HuH-7 (cell line): ENCODE measurements at regions not wholly inside any gene's neighbourhood (a gene's known extent, or its start where the extent isn't known, plus 50 kb on each side); places are given as distances from the start of the nearest gene placed in this dataset.
"Not testable (repeated sequence)": the region's sequence is repeated elsewhere in the genome, so short reads cannot be mapped to it uniquely, and the experiment has no call there.

Source experiments
- DNase-seq: peaks from one replicate; pipeline ENCODE4 v3.0.0; 2011; ENCODE audit warnings: low spot score

DNA sequence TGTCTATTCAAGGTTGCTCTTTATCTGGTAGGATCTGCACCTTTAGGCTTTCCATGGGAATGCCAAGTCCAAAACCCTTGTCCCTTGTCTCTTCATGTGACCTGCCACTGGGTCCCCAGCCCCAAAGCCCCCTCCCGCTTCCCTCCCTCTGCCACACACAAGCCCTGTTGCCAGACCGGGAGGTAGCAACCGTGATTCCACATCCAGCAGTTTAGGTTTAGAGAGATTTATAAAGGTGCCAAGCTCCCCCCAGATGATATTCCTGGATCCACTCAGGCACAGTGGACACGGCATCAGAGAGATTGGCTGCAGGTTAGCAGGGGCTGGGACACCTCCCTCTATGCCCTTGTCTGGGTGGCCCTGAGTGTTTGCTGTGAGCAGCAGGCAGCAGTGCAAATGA lies 504.7 kb downstream of the CCDC171 start:
- DNase-seq = no peak

DNA sequence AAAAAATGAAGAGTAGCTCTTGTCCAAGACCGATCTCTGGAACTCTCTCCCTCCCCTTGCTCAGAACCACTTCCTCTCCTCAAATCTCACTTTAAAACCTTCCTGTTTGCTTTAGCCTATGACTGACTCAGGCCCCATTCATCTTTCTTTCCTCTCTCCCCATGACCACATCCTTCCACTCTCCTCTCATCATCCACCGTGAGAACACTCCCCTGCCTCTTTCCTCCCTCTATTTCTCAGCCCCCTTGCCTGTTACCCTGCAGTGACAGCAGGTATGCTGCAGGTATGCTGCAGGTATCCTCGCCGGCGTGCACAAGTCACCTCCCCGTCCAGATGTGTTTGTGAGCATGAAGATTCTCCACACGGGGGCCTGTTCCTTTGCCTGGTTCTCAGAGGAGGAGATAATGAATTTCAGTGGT lies 505.3 kb downstream of the CCDC171 start:
- DNase-seq = no peak

DNA sequence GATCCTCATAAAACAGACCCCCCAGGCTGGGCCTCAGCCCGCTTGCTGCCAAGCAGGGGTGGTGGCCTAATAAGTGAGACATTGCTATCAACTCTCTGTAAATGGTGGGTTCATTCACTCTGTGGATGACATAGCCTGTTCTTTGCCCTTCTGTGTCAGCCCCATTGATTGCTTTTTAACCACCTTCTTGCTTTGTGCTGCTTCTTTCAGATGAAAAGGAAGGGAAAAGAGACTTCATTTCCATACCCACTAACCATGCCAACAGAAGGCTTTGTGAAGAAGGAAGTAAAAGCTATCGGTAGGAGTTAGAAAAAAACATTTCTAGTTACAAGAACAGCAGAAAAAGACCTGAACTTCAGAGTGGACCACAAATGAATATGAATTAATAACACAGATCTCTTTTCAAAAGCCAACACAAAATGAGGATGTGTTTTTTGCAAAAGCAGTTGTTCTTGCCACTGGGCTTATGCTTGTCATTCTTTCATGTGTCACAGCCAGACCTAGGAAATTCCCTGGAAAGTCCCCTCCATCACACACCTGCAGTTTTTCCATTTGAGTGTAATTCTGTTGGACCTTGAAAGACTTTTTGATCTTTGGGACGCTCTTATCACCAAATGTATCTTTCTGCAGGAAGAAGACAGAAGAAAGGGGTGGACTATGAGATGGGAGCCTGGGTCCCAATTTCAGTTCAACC lies 507.7 kb downstream of the CCDC171 start:
- no peak for DNase-seq

DNA sequence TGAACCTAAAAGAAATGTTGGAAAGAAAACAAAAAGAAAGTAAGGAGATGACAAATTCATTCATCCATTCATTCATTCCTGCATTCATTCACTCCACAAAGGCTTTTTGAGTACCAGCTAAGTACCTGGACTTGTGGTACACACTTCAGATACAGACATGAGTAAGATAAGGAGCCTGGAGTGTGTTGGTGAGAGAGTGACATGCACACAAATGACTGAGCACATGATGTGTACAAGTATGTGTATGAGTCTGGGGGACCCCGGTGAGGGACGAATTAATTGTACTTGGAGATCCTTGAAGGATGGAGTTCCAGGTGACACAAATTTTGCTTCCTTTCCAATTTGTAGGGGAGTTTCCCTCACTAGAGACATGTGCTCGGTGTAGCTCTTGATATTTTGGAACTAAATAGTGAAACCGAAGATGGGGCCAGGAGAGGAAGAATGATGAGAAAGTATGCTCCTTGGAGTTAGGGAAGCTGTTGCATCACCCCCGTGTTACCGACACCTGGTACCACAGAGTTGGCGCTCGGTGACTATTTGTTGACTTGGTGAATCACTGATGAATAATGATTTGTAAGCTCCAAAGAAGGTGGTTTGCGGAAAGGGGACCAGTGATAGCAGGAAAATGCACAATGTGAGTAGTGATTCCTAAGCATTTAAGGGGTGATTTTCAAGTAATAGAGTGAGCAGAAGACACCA lies 509.8 kb downstream of the CCDC171 start:
- no peak for DNase-seq

DNA sequence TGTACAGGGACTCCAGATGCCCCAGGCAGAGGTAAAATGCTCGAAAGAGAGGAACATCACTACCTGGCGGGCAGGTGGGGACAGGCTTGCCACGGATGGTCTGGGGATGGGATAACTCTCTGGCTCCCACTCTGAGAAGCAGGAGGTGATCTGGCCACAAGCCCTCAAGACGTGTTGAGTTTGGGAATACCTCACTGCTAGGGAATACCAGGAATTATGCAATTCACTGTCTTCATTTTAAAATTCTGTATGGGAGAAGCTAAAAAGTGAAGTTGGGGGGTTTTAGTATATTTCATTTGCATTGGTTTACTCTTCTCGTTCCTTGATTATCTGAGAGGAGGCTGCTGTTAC lies 510.4 kb downstream of the CCDC171 start:
- no peak for DNase-seq

DNA sequence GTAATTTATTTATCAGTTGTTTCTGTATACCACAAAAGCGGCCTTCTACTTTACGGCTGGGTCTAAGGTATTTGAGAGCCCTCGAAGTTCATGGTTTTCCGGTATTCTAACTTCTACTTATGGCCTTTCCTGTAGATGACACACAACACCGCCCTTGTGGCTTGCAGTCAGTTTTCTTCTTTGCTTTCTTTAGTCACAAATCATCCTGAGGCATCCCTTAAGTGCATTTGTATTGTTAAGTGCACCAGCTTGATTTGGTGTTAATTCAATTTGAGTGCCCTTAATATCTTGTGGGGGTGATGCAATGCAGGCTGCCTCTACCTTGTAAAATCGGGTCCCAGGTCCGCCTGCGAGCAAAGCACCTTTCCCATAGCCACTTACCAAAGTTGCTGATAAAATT lies 511.9 kb downstream of the CCDC171 start:
- DNase-seq = no peak

DNA sequence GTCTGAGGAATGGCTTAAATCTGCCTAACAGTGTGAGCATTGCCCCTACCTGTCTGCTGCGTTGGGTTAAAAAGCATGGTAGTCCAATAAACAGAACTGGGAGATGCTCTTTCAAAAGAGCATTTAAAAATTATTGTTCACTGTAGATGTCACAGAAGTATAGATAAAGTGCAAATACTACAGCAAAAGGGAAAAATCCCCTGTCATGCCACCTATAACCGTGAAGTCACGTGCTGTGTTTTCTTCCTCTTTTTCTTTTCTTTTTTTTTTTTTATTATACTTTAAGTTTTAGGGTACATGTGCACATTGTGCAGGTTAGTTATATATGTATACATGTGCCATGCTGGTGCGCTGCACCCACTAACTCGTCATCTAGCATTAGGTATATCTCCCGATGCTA lies 513.4 kb downstream of the CCDC171 start:
- DNase-seq = not testable (repeated sequence)

DNA sequence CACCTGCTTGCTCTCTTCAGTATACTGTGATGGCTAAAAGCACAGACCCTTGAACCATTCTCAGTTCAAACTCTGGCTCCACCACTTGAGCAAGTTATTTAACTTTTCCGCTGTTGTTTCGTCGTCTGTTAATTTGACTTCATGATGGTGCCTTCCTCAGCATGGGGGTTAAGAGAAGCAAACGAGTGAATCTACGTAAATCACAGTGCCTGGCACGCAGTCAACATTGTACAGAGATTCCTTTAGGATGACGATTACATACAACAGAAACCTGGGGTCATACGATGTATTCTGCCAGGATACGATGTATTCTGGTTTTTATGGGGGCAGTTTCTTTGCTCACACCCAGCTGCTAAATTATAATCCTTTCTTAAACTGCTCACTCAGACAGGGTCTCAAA lies 515.6 kb downstream of the CCDC171 start:
- no peak for DNase-seq

DNA sequence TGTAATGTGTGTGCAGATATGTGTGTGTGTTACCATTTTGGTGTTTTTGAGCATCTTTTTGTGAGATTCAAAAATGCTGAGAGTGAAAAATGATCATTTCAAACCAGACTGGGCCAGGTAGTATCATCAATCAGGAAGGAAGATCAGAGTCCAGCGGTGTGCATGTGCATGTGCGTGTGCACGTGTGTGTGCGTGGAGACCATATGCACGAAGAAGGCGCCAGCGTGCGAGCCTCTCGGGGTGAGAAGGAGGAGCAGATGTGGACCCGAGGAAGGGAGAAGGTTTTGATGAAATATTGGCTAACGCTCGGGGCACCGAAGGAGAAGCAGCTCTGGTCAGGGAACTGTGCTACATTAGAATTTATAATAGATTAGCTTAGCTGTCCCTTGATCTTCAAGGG lies 516.4 kb downstream of the CCDC171 start:
- DNase-seq = no peak

DNA sequence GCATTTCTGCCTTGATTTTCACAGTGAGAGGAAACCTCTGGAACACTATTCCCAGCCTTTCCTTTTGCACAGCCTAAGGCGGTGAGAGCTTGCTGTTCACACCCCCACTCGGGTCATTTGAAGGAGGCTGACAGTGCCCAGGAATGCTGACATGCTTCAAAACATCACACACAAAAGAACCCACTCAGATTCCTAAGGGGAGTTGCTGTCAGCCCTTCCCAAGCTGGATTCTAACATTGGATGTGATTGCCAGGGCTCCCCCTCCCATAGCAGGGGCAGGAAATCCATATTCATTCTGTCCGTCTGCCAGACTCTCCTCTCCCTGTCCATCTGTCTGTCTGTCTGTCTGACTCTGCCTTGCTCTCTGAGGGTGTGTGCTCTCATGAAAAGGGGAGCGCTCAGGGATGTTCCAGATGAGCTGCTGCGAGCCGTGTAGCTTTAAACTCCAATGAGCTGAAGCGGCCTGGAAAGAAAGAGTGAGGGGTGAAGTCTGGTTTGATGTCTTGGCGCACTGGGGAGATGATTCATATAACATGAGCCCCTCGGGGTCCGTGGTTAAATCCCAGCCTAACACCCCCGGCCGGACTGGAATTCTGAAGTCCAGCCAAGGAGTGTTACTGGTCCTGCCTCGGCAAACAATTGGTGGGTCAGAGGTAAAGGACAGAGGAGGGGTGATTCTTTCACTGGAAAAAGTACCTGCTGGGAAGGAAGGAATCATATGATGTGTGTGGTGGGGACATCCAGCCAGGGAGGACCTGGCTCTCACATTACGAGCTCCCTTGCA lies 517.0 kb downstream of the CCDC171 start:
- no peak for DNase-seq

DNA sequence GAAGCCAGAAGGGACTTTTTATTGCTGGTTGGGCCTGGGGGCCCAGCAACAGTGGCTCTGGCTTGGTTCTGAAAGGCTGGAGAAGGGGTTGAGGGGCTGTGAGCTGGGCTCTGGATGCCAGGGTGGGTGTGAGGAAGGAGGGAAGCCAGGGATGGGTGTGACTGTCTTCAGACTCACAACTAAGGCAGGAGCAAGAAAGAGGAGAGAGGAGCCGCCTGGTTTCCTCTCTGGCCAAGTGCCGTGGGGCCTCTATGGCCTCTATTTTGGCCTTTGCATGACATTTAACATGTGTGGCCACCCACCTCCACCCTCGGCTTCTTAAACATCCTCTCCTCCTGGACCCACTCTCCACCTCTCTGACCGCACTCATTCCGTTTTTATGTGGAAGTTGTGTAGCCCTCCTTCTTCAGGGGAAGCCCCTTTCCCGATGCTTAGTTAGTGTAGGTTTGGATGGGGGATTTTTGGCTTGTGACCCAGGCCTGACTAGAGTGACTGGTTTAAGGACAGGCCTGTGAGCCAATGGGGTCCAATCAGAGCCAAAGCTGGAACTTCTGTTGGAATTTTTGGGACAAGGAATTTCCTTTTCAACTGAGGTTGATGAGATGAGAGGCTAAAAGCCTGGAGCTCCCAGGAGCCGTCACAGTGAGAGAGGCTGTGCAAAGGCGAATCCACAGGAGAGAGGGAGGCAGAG lies 517.8 kb downstream of the CCDC171 start:
- DNase-seq = no peak

DNA sequence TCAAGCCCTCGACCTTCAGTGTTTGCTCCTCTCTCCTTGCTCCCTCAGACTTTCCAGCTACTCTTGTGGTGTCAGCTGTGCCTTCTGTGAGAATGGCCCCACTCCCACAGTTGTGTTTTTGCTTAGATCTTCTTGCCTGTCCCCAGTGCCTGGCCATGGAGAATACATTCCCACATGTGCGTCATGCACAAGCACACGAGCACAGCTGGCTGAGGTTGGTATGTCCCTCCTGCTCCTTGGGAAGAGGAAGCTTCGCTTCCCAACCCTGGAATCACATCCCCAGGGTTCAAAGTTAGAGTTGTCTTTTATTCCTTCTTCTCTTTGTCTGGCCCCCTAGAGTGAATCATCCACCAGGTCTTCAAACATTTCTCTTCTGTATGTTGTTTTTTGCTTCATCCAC lies 518.6 kb downstream of the CCDC171 start:
- no peak for DNase-seq

DNA sequence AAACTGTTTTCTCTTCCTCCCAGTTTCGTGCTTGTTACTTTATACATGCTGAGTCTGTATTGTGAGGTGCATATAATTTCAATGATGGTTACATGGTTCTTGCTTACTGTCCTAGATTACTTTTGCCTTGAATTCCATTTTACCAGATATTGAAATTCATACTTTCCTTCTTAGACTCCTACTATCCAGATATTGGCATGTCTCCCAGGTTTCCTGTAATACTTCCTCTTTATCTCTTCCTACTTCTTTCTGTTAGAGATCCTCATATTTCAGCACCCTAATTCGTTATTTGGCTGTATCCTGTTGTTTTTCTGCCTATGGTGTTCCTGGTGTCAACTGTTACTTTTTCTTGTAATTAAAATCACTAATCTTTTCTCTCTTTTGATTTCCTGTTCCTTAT lies 522.1 kb downstream of the CCDC171 start:
- DNase-seq = no peak

DNA sequence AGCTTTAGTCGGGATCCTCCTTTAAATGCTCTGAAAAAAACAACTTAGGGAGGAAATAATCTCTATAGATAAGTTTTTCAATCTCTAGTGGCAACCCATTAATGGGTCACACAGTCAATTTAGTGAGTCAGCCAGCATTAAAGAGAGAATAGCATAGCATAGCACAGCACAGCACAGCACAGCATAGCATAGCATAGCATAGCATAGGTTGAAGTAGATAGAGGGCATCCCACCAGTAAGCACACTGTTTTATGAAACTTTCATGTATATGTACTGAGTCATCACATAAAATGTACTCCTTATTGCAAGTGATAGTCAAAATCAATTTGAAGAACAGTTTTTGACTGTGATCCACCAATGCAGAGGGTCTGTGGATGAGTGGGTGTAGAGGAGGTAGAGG lies 522.9 kb downstream of the CCDC171 start:
- DNase-seq = no peak

DNA sequence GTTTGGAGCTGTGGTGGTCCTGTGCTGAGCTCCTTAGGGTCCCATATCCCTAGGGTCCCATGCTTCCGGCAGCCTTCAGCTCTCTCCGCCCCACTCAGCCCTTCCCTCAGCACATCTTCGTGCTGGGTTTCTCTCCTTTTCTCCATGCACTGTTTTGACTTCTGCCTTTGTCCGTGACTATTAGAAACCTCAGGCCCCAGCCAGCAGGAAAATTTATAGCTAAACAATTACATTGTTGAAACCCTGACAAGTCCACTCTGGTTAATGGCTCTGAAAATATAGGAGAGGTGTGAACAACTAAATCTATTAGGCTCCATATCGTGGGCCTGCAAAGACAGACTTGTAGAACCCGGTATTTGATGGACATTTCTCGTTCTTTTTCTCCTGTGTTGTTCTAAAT lies 523.7 kb downstream of the CCDC171 start:
- no peak for DNase-seq

DNA sequence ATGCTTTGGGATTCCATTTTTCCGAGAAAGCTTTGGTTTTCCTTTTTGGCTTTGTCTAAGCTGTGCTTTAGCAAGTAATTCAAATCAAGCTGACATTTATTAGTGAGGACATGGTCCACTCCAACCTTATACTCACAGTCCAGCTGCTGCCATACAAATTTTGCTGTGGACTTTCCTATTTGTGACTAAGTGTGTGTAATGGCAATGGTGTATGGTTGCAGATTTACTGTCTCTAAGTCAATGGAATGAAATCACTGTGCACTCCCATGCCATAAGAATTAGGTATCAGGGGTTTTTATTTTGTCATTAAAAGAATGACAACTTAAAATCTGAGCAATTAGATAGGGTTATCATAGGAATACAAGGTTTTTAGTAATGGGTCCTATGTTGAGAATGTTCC lies 530.0 kb downstream of the CCDC171 start:
- DNase-seq = no peak

DNA sequence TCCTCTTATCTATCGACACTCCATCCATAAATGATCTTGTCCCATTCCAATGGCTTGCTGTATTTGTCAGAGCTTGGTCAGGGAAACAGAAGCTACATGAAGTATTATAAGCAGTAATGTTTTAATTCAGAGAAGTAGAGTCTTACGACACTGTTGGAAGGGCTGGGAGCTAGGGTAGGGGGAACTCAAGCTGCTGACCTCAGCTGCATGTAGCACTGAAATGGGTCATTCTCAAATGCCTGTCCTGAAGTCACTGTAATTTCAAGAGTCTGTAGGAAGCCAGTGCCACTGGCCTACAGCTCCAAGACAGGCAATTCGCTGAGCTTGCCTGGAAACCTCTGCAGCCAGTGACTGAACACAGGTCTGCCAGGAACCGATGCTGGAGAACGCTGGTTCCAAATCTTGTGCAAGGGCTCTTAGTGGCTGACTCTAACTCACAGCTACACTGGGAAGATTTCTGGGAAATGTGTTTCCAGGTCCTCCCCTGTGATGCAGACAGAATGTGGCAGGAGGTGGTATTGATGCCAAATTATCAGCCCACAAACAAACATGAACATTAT lies 532.4 kb downstream of the CCDC171 start:
- DNase-seq = no peak

DNA sequence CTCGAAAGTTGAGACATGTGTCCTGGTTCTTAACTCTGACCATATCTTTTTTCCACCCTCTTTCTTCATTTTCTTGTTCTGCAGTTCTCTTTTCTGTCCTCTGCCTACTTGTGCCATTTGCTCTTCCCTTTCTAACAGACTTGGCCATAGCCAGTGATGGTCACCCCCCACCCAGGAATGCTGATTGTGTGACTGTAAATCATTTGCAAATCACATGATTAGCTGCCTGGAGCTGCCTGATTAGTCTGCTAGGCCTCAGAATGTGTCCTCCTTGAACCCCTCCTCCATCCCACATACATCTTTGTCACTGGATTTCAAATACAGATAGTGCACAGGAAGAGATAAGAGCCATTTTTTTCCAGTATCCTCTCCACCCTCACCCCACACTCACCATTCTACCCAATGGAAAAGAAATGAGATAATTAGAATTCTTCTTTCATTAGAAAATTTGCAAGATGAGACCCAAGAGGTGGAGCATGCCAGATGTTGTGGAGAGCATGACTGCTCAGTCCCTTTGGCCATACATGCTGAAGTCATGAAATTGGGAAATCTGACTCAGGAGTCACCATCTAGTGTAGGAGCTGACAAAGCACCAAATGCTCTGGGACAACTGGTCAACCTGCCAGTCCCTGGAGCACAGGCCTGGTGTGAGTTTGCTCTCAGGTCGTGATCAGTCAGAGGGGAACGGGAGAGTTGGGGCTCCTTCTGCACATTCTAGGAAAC lies 538.2 kb downstream of the CCDC171 start:
- DNase-seq = no peak

DNA sequence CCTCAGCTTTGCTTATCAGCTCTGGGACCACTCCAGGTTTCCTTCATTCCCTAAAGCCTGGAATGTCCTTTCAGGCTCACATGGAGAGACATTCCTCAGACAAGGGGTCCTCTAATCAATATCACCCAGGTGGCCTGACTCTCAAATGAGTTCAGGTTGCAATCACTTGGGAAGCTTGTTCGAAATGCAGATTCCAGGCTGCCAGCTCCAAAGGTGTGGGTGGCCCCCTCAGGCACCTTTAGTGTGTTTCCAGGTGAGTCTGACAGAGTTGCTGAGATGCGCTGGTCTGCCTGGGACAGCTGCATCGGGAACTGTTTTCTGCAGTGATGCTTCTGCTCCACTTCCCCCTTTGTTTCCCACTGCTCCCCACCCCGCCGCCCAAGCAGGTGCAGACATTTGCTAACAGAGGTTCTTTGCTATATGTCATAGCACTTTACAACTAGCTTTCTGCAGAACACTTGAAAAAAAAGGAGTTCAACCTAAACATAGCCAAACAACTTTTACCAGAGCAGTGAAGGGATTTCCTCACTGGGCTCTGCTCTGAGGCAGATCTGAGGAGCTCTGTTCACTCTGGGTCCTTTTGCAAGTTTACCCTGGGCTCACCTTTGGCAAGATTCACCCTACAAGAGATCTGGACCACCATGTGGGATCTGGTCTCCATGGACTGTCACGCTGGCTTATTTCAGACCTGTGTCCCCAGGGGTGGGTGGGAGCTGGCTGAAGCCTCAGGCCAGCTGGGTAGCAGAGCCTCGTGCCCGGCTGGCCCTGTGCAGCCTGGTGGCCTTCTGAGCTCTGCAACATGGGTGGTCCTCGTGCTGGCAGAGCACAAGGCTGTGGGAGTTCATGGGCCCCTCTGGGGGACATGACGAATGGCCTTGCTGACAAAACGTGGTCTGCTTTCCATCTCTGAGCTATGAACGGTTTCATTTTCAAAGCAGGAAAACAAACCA lies 539.6 kb downstream of the CCDC171 start:
- DNase-seq = no peak

DNA sequence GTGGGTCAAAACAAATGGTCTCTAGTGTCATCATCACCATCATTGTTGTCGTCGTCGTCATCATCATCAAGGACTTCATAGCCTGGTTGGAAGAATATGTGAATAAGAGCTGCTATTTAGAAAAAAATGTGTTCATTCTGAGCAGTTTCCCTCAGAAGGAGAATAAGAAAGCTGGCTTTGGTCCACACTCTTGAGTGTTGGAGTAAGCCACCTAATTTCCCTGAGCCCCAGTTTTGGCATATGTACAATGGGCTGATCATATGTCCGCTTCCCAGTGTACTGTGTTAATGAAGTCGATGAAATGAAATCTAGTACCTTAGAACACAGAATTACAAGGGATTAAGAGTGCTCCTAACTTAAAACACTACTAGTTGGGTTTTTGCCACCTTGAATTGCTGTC lies 545.5 kb downstream of the CCDC171 start:
- DNase-seq = no peak
